A673 (cell line): ENCODE measurements at regions not wholly inside any gene's neighbourhood (a gene's known extent, or its start where the extent isn't known, plus 50 kb on each side); places are given as distances from the start of the nearest gene placed in this dataset.

Source experiments
- BruUV-seq: library from RNA; stranded (reverse); fragments of 400-500 nt; replicated peaks from 2 replicates; lab custom pipeline; 2021; lab: Mats Ljungman, UMichigan
- CTCF ChIA-PET: fragments of 300-600 bp; sonication (Branson Sonifier 250); formaldehyde crosslinking; loops from one replicate; lab custom pipeline; 2022; ENCODE audit warnings: antibody characterized with exemption; lab: Charles Lee
- POLR2A ChIA-PET: fragments of 300-600 bp; sonication (Branson Sonifier 250); formaldehyde crosslinking; loops from one replicate; lab custom pipeline; 2022; ENCODE audit warnings: antibody characterized with exemption; ENCODE audit not compliant: low non-redundant PET; lab: Charles Lee
- DNase-seq: peaks from one replicate; pipeline ENCODE4 v3.0.0-alpha.2; 2015; ENCODE audit warnings: low spot score
- H3K27ac ChIP-seq: fragments of 200-600 bp; sonication (generic); 2 replicates; pipeline ENCODE4 v1.5.1; 2016; ENCODE audit warnings: mixed run types, low read depth, mild to moderate bottlenecking, mixed read lengths, antibody characterized with exemption, low read length; ENCODE audit not compliant: poor library complexity, severe bottlenecking
- H3K27me3 ChIP-seq: fragments of 200-600 bp; sonication (generic); replicated peaks from 2 replicates; pipeline ENCODE4 v1.6.1; 2017; ENCODE audit warnings: mixed run types, low read depth, mild to moderate bottlenecking, mixed read lengths, antibody characterized with exemption, low read length; ENCODE audit not compliant: insufficient read depth, poor library complexity
- H3K36me3 ChIP-seq: fragments of 200-600 bp; sonication (generic); 2 replicates; pipeline ENCODE4 v1.6.1; 2016; ENCODE audit warnings: mixed run types, mild to moderate bottlenecking, mixed read lengths, antibody characterized with exemption, low read length; ENCODE audit not compliant: insufficient read depth, poor library complexity, severe bottlenecking
- H3K4me1 ChIP-seq: fragments of 200-600 bp; sonication (generic); 2 replicates; pipeline ENCODE4 v1.6.1; 2017; ENCODE audit warnings: mixed run types, mild to moderate bottlenecking, mixed read lengths, antibody characterized with exemption, low read length; ENCODE audit not compliant: insufficient read depth, poor library complexity, severe bottlenecking
- H3K4me3 ChIP-seq: fragments of 200-600 bp; sonication (generic); 2 replicates; pipeline ENCODE4 v1.5.1; 2016; ENCODE audit warnings: low read depth, mixed run types, mild to moderate bottlenecking, mixed read lengths, low read length; ENCODE audit not compliant: poor library complexity, severe bottlenecking
- H3K9me3 ChIP-seq: fragments of 200-600 bp; sonication (generic); 2 replicates; pipeline ENCODE4 v1.6.1; 2016; ENCODE audit warnings: mixed run types, low read depth, mild to moderate bottlenecking, mixed read lengths, antibody characterized with exemption, low read length; ENCODE audit not compliant: poor library complexity, severe bottlenecking
- EZH2 ChIP-seq: fragments of 200-600 bp; sonication (generic); IDR thresholded peaks from 2 replicates; pipeline ENCODE4 v1.6.1; 2017; ENCODE audit warnings: borderline replicate concordance, low read depth, mild to moderate bottlenecking, mixed read lengths, antibody characterized with exemption, low read length; ENCODE audit not compliant: poor library complexity, severe bottlenecking
- intact Hi-C: fragments of 100-400 bp; cut with micrococcal nuclease; formaldehyde crosslinking; loops from one replicate; pipeline ENCODE4 v1.10.0; 2022; ENCODE audit not compliant: unreplicated experiment
- TF ChIP-seq, protein P1 (sequence below): fragments of 300-800, 200-600 bp; sonication (generic); conservative IDR thresholded peaks from 2 replicates; pipeline ENCODE4 v1.5.1; 2017; ENCODE audit warnings: low read depth, mild to moderate bottlenecking, antibody characterized with exemption, low read length, moderate library complexity, mixed read lengths

- no peaks in the 10 kb centered on the region for H3K36me3 ChIP-seq
- H3K4me3 ChIP-seq: no peak overlapping the region
- no TSS peak for BruUV-seq
- no peak for DNase-seq
- H3K4me1 ChIP-seq: no peaks in the 10 kb centered on the region
- H3K27me3 ChIP-seq: peaks cover 30% of the 10 kb centered on the region
- H3K9me3 ChIP-seq: no peaks in the 10 kb centered on the region
- ChIA-PET CTCF (no interaction called here), POLR2A (no interaction called here)
- intact Hi-C loops: no loop called here
- no peak for TF ChIP-seq EZH2
- TF ChIP-seq, protein P1, sequence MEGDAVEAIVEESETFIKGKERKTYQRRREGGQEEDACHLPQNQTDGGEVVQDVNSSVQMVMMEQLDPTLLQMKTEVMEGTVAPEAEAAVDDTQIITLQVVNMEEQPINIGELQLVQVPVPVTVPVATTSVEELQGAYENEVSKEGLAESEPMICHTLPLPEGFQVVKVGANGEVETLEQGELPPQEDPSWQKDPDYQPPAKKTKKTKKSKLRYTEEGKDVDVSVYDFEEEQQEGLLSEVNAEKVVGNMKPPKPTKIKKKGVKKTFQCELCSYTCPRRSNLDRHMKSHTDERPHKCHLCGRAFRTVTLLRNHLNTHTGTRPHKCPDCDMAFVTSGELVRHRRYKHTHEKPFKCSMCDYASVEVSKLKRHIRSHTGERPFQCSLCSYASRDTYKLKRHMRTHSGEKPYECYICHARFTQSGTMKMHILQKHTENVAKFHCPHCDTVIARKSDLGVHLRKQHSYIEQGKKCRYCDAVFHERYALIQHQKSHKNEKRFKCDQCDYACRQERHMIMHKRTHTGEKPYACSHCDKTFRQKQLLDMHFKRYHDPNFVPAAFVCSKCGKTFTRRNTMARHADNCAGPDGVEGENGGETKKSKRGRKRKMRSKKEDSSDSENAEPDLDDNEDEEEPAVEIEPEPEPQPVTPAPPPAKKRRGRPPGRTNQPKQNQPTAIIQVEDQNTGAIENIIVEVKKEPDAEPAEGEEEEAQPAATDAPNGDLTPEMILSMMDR: no peak
- no peak overlapping the region for H3K27ac ChIP-seq
Measured at GRCh38 chr16:5468488-5468887, 370.9 kb upstream of the EEF2KMT start.

DNA sequence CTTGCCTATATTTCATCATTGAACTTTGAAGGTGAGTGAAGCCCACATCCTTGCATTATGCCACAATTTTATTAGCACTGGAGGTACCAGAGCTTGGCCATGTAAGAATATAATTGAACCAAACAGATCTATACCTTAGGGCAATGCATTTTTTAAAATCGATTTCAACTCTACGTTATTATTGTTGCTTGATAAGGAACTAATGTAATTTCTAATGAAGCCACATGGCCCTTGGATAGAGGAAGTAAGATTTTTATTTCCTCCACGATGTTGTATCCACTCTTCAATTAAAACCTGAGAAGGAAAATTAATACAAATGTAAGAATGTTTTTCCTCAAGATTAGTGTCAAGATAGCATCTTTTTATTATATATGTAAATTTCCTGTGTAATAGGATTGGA lies 370.0 kb upstream of the EEF2KMT start:
- TF ChIP-seq, protein P1: no peak
- TF ChIP-seq EZH2: no peak
- intact Hi-C loops: no loop called here
- POLR2A ChIA-PET: no interaction called here
- Histone ChIP-seq H3K27me3 (peaks cover 28% of the 10 kb centered on the region), H3K4me1 (no peaks in the 10 kb centered on the region), H3K9me3 (no peaks in the 10 kb centered on the region), H3K27ac (no peak overlapping the region), H3K4me3 (no peak overlapping the region), H3K36me3 (no peaks in the 10 kb centered on the region)
- CTCF ChIA-PET: no interaction called here
- no TSS peak for BruUV-seq
- no peak for DNase-seq

DNA sequence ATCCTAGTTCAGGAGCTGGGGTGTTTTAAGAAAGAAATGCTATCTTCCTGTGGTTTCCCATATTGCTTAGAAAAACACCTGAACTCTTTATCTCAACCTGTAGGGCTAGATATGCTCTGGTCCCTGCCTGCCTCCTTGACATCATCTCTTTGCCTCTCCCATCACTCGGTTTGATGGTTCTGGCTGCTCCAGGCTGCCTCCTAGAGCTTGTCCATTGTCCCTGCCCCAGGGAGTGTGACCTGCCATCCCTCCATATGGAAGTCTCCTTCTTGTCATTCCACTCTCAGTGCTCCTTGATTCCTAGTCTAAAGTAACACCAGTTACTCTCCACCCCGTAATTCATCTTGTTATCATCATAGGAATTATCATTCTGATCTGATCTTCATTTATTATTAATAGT lies 369.0 kb upstream of the EEF2KMT start:
- Histone ChIP-seq H3K4me3 (no peak overlapping the region), H3K27me3 (peaks cover 22% of the 10 kb centered on the region), H3K9me3 (no peaks in the 10 kb centered on the region), H3K36me3 (no peaks in the 10 kb centered on the region), H3K27ac (no peak overlapping the region), H3K4me1 (no peaks in the 10 kb centered on the region)
- POLR2A ChIA-PET: no interaction called here
- BruUV-seq: no TSS peak
- intact Hi-C loops: no loop called here
- CTCF ChIA-PET: no interaction called here
- TF ChIP-seq EZH2: no peak
- TF ChIP-seq, protein P1: no peak
- no peak for DNase-seq
